Hepatocyte (in vitro differentiated cells): ENCODE measurements at regions not wholly inside any gene's neighbourhood (a gene's known extent, or its start where the extent isn't known, plus 50 kb on each side); places are given as distances from the start of the nearest gene placed in this dataset.

Experiments used
- DNase-seq: peaks from one replicate; pipeline ENCODE4 v3.0.0-alpha.2; 2016; ENCODE audit warnings: low spot score
- H2AFZ ChIP-seq: fragments of 200-600 bp; sonication (generic); 2 replicates; pipeline ENCODE4 v1.6.0; 2016; ENCODE audit warnings: antibody characterized with exemption, mild to moderate bottlenecking
- H3K27ac ChIP-seq: fragments of 200-600 bp; sonication (generic); 2 replicates; pipeline ENCODE4 v1.5.1; 2016; ENCODE audit warnings: mild to moderate bottlenecking
- H3K27me3 ChIP-seq: fragments of 200-600 bp; sonication (generic); 2 replicates; pipeline ENCODE4 v1.6.1; 2016
- H3K36me3 ChIP-seq: fragments of 200-600 bp; sonication (generic); replicated peaks from 2 replicates; pipeline ENCODE4 v1.5.1; 2016; ENCODE audit warnings: low read depth; ENCODE audit not compliant: insufficient read depth
- H3K4me1 ChIP-seq: fragments of 200-600 bp; sonication (generic); 2 replicates; pipeline ENCODE4 v1.5.1; 2016; ENCODE audit warnings: mild to moderate bottlenecking, moderate library complexity; ENCODE audit not compliant: insufficient read depth
- H3K4me2 ChIP-seq: fragments of 200-600 bp; sonication (generic); 2 replicates; pipeline ENCODE4 v1.6.0; 2016
- H3K4me3 ChIP-seq: fragments of 200-600 bp; sonication (generic); 2 replicates; pipeline ENCODE4 v1.5.1; 2016; ENCODE audit warnings: mild to moderate bottlenecking
- H3K79me2 ChIP-seq: fragments of 200-600 bp; sonication (generic); 2 replicates; pipeline ENCODE4 v1.6.0; 2017; ENCODE audit warnings: mild to moderate bottlenecking
- H3K9me2 ChIP-seq: fragments of 200-600 bp; sonication (generic); replicated peaks from 2 replicates; pipeline ENCODE4 v1.6.0; 2017; ENCODE audit warnings: mild to moderate bottlenecking; ENCODE audit not compliant: insufficient read depth
- H3K9me3 ChIP-seq: fragments of 200-600 bp; sonication (generic); 2 replicates; pipeline ENCODE4 v1.5.1; 2016; ENCODE audit warnings: low read depth, mild to moderate bottlenecking
- H4K20me1 ChIP-seq: fragments of 200-600 bp; sonication (generic); 2 replicates; pipeline ENCODE4 v1.6.0; 2016; ENCODE audit warnings: mild to moderate bottlenecking; ENCODE audit not compliant: insufficient read depth, poor library complexity, severe bottlenecking
- EZH2 ChIP-seq: fragments of 200-600 bp; sonication (generic); IDR thresholded peaks from 2 replicates; pipeline ENCODE4 v1.6.1; 2016; ENCODE audit warnings: antibody characterized with exemption, mild to moderate bottlenecking, borderline replicate concordance
- EZH2phosphoT487 ChIP-seq: fragments of 200-600 bp; sonication (generic); IDR thresholded peaks from one replicate; pipeline ENCODE4 v1.6.1; 2018; ENCODE audit warnings: antibody characterized with exemption, mild to moderate bottlenecking, low read depth, moderate library complexity; ENCODE audit not compliant: unreplicated experiment, severe bottlenecking
- WGBS: methylation state at CpG from one replicate; pipeline ENCODE4 v1.1.6; 2016; ENCODE audit warnings: low lambda C conversion rate; ENCODE audit errors: missing lambda C conversion rate; 5-methylcytosine and 5-hydroxymethylcytosine counted together
- TF ChIP-seq, protein P1 (sequence below): fragments of 200-600 bp; sonication (generic); IDR thresholded peaks from 2 replicates; pipeline ENCODE4 v1.5.1; 2016; ENCODE audit warnings: antibody characterized with exemption, mild to moderate bottlenecking; ENCODE audit not compliant: poor library complexity

DNA sequence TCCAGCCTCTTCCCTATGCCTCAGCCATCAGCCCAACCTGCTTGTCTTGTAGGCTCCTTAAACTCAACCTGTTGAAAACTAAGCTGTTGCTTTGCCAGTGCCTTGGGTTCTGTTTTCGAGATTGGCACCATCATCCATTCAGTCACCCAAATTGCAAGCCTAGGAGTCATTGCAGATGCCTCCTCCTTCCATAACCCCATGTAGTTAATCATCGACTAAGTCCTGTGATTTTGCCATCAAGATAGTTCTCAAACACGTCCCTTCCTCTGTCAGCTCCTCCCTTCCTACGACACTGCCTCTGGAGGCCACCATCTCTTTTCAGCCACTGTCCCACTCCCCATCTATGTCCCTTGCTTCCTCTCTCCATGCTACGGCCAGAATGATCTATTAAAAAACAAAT, 168.1 kb downstream of the RAB11FIP2 start:
- no peak for DNase-seq
- no peaks in the 10 kb centered on the region for H3K9me3 ChIP-seq
- H4K20me1 ChIP-seq: no peaks in the 10 kb centered on the region
- no peak overlapping the region for H3K4me2 ChIP-seq
- H3K4me1 ChIP-seq: no peaks in the 10 kb centered on the region
- peaks cover 4% of the 10 kb centered on the region for H3K27me3 ChIP-seq
- H3K9me2 ChIP-seq: no peaks in the 10 kb centered on the region
- H2AFZ ChIP-seq: no peak overlapping the region
- no peaks in the 10 kb centered on the region for H3K36me3 ChIP-seq
- H3K4me3 ChIP-seq: no peak overlapping the region
- H3K79me2 ChIP-seq: no peaks in the 10 kb centered on the region
- 81% methylated on average over 5 of the region's 5 CpGs for WGBS
- TF ChIP-seq EZH2phosphoT487: no peak
- no peak for TF ChIP-seq EZH2
- TF ChIP-seq, protein P1, sequence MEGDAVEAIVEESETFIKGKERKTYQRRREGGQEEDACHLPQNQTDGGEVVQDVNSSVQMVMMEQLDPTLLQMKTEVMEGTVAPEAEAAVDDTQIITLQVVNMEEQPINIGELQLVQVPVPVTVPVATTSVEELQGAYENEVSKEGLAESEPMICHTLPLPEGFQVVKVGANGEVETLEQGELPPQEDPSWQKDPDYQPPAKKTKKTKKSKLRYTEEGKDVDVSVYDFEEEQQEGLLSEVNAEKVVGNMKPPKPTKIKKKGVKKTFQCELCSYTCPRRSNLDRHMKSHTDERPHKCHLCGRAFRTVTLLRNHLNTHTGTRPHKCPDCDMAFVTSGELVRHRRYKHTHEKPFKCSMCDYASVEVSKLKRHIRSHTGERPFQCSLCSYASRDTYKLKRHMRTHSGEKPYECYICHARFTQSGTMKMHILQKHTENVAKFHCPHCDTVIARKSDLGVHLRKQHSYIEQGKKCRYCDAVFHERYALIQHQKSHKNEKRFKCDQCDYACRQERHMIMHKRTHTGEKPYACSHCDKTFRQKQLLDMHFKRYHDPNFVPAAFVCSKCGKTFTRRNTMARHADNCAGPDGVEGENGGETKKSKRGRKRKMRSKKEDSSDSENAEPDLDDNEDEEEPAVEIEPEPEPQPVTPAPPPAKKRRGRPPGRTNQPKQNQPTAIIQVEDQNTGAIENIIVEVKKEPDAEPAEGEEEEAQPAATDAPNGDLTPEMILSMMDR: no peak
- H3K27ac ChIP-seq: no peak overlapping the region

DNA sequence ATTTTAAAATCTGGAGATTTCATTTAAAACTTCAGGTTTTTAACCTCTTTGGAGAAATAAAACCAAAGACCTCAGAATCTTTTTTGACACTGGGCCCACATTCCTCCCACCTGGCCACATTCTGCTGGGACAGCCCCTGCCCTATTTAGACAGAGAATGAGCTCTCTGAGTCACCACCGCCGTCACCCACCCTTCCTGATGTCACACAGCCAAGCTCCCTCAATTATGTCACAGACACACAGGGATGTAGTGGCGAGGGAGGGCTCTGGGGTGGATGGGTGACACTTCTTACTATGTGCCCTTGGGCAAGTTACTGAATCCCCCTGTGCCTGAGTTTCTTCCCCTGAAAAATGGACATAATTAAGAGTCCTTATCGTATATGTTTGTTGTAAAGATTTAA, 162.6 kb downstream of the RAB11FIP2 start:
- H3K4me1 ChIP-seq: no peaks in the 10 kb centered on the region
- H3K9me3 ChIP-seq: no peaks in the 10 kb centered on the region
- DNase-seq: no peak
- no peak for TF ChIP-seq EZH2
- no peak for TF ChIP-seq EZH2phosphoT487
- TF ChIP-seq, protein P1: no peak
- H3K4me3 ChIP-seq: no peak overlapping the region
- H4K20me1 ChIP-seq: no peaks in the 10 kb centered on the region
- no peak overlapping the region for H3K4me2 ChIP-seq
- no peaks in the 10 kb centered on the region for H3K36me3 ChIP-seq
- no peaks in the 10 kb centered on the region for H3K9me2 ChIP-seq
- WGBS: 75% methylated on average over 4 of the region's 4 CpGs
- H3K27me3 ChIP-seq: peaks cover 4% of the 10 kb centered on the region
- no peaks in the 10 kb centered on the region for H3K79me2 ChIP-seq
- no peak overlapping the region for H2AFZ ChIP-seq
- H3K27ac ChIP-seq: no peak overlapping the region

DNA sequence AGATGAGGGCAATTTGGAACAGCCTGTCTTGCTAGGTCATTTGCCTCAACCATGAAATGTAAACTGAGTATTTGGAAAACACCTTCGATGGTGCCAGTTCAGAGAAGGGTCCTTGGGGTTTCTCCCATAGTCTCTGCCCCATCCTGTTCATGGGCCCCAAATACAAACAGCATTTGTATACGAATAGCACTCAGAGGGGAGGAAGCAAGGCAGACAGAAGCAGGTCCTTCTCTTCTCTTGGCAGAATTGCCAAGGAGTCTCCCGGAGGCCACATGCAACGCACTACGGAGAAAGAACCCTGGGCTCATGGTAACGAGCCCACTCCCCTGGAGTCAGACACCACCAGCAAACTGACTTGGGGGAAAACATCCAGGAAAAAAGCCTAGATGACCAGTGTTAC, 162.1 kb downstream of the RAB11FIP2 start:
- Histone ChIP-seq H4K20me1 (no peaks in the 10 kb centered on the region), H3K4me3 (no peak overlapping the region), H3K27ac (no peak overlapping the region), H3K79me2 (no peaks in the 10 kb centered on the region), H3K36me3 (no peaks in the 10 kb centered on the region), H3K9me3 (no peaks in the 10 kb centered on the region), H3K27me3 (peaks cover 4% of the 10 kb centered on the region), H3K9me2 (no peaks in the 10 kb centered on the region), H3K4me2 (no peak overlapping the region), H3K4me1 (no peaks in the 10 kb centered on the region), H2AFZ (no peak overlapping the region)
- no peak for DNase-seq
- TF ChIP-seq, protein P1: no peak
- no peak for TF ChIP-seq EZH2
- TF ChIP-seq EZH2phosphoT487: no peak
- WGBS: 59% methylated on average over 6 of the region's 6 CpGs

DNA sequence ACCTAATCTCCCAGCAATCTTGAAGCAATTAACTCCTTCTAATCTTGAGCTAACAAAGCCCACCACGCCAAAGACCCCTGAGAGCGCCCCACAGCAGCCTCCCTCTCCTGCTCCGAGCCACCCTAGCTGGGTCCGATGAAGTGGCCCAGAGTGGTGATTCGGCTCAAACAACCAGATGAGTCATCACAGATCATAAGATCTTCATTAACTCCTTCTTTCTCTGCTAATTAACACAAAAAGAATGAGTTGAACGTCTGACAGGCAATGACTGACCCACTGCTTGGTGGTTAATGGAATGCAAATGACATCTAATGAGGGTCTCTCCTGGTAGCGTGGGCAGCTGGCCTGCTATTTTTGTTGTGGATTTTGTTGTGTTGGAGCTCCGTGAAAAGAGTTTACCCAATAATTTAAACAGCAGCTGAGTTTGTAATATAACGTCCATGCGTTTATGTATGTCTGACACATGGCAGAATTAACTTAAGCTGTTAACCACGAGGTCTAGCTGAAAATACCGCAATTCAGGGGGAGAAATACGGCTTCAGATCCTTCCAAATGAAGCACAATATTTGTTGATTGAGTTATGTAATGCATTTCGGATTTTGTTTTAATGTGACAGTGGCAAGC, 161.4 kb downstream of the RAB11FIP2 start:
- no peak overlapping the region for H3K27ac ChIP-seq
- no peak overlapping the region for H2AFZ ChIP-seq
- no peaks in the 10 kb centered on the region for H3K9me3 ChIP-seq
- H3K27me3 ChIP-seq: peaks cover 4% of the 10 kb centered on the region
- H3K4me3 ChIP-seq: no peak overlapping the region
- H3K4me1 ChIP-seq: no peaks in the 10 kb centered on the region
- H3K9me2 ChIP-seq: no peaks in the 10 kb centered on the region
- TF ChIP-seq EZH2 (no peak), EZH2phosphoT487 (no peak)
- TF ChIP-seq, protein P1: no peak
- H3K4me2 ChIP-seq: no peak overlapping the region
- H3K79me2 ChIP-seq: no peaks in the 10 kb centered on the region
- DNase-seq: no peak
- 47% methylated on average over 14 of the region's 14 CpGs for WGBS
- H3K36me3 ChIP-seq: no peaks in the 10 kb centered on the region
- no peaks in the 10 kb centered on the region for H4K20me1 ChIP-seq
